ENCODE measurements at regions not wholly inside any gene's neighbourhood (a gene's known extent, or its start where the extent isn't known, plus 50 kb on each side); places are given as distances from the start of the nearest gene placed in this dataset.
"Not testable (repeated sequence)": the region's sequence is repeated elsewhere in the genome, so short reads cannot be mapped to it uniquely, and the experiment has no call there.

GRCh38 chr4:29243054-29243453 is 1477.1 kb upstream of the PCDH7 start:
- no peak for DNase-seq

- no peak for DNase-seq
Observed at GRCh38 chr4:29243851-29244250, 1476.3 kb upstream of the PCDH7 start.

- DNase-seq: no peak
Observed at GRCh38 chr4:29259556-29259955, 1460.6 kb upstream of the PCDH7 start.

GRCh38 chr4:29262986-29263385 is 1457.2 kb upstream of the PCDH7 start:
- DNase-seq: no peak

GRCh38 chr4:29276150-29276549 is 1444.0 kb upstream of the PCDH7 start:
- DNase-seq: no peak

- DNase-seq: no peak
Observed at GRCh38 chr4:29277381-29277780, 1442.8 kb upstream of the PCDH7 start.

GRCh38 chr4:29278585-29278984 is 1441.6 kb upstream of the PCDH7 start:
- DNase-seq: no peak

- DNase-seq: no peak
Observed at GRCh38 chr4:29289118-29289517, 1431.1 kb upstream of the PCDH7 start.

GRCh38 chr4:29295280-29295679 is 1424.9 kb upstream of the PCDH7 start:
- DNase-seq: no peak

GRCh38 chr4:29304595-29304994 is 1415.6 kb upstream of the PCDH7 start:
- no peak for DNase-seq

GRCh38 chr4:29307256-29307655 is 1412.9 kb upstream of the PCDH7 start:
- DNase-seq: no peak

GRCh38 chr4:29307755-29308154 is 1412.4 kb upstream of the PCDH7 start:
- DNase-seq: no peak

- DNase-seq: no peak
Observed at GRCh38 chr4:29309050-29309449, 1411.1 kb upstream of the PCDH7 start.

- no peak for DNase-seq
Observed at GRCh38 chr4:29310252-29310651, 1409.9 kb upstream of the PCDH7 start.

- no peak for DNase-seq
Observed at GRCh38 chr4:29311247-29311646, 1408.9 kb upstream of the PCDH7 start.

- no peak for DNase-seq
Observed at GRCh38 chr4:29319663-29320340, 1400.4 kb upstream of the PCDH7 start.

GRCh38 chr4:29320947-29321620 is 1399.1 kb upstream of the PCDH7 start:
- no peak for DNase-seq

- no peak for DNase-seq
Observed at GRCh38 chr4:29326004-29326403, 1394.2 kb upstream of the PCDH7 start.

- DNase-seq: no peak
Observed at GRCh38 chr4:29326816-29327215, 1393.4 kb upstream of the PCDH7 start.

- DNase-seq: no peak
Observed at GRCh38 chr4:29336861-29337260, 1383.3 kb upstream of the PCDH7 start.

- DNase-seq: no peak
Observed at GRCh38 chr4:29372971-29373370, 1347.2 kb upstream of the PCDH7 start.

GRCh38 chr4:29375716-29376115 is 1344.5 kb upstream of the PCDH7 start:
- no peak for DNase-seq

- not testable (repeated sequence) for DNase-seq
Observed at GRCh38 chr4:29378237-29378636, 1341.9 kb upstream of the PCDH7 start.

GRCh38 chr4:29390921-29391320 is 1329.2 kb upstream of the PCDH7 start:
- DNase-seq: no peak

GRCh38 chr4:29405116-29405515 is 1315.1 kb upstream of the PCDH7 start:
- no peak for DNase-seq

Measured in NCI-H2171 treated with DMSO at 0.1 percent for 48 hours (cell line).